GM18907 (cell line): ENCODE measurements at regions not wholly inside any gene's neighbourhood (a gene's known extent, or its start where the extent isn't known, plus 50 kb on each side); places are given as distances from the start of the nearest gene placed in this dataset.

Source experiments
- ATAC-seq: cut with Tn5 transposase; IDR thresholded peaks from one replicate; pipeline ENCODE4 v1.9.1; 2021; ENCODE audit warnings: mild to moderate bottlenecking, moderate library complexity; ENCODE audit not compliant: unreplicated experiment

DNA sequence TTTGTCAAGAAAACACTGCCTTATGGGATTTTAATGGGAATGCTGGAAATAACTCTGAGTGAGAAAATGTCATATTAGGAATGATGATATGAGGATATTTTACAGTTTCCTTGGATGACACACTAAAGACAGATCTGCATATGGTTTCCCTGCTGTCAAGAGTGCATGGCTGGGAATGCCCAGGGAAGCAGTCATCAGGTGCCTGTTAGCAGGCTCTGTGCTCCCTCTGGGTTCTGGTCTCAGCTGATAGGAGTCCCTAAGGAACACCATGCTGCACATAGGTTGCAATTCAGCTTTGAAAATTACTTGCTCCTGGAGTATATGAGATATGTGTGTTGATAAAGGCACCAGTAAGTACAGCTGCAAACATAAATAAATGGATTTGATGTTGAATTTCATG, 1064.6 kb downstream of the TUSC7 start:
- no peak for ATAC-seq

- no peak for ATAC-seq
Measured at GRCh38 chr3:117786349-117786748, 1076.8 kb downstream of the TUSC7 start.

GRCh38 chr3:117788061-117788460, 1078.5 kb downstream of the TUSC7 start:
- ATAC-seq: no peak

DNA sequence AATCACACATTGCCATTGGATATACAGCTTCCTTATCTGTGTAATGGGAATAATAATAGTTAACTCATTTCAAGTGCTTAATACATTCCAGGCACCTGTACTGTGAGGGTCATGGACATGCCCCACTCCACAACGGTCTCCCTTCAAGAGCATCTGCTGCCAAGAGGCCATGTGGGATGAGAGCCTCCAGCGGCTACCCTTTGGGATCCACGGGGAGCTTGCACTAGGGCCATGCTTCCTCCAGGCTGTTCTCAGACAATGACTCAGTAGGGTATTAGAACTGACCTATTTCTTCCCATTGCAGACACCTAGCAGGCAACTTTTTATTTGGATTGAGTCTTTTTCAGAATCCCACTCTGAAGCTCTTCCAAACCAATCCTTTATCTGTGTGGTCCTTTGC, 1078.9 kb downstream of the TUSC7 start:
- no peak for ATAC-seq

DNA sequence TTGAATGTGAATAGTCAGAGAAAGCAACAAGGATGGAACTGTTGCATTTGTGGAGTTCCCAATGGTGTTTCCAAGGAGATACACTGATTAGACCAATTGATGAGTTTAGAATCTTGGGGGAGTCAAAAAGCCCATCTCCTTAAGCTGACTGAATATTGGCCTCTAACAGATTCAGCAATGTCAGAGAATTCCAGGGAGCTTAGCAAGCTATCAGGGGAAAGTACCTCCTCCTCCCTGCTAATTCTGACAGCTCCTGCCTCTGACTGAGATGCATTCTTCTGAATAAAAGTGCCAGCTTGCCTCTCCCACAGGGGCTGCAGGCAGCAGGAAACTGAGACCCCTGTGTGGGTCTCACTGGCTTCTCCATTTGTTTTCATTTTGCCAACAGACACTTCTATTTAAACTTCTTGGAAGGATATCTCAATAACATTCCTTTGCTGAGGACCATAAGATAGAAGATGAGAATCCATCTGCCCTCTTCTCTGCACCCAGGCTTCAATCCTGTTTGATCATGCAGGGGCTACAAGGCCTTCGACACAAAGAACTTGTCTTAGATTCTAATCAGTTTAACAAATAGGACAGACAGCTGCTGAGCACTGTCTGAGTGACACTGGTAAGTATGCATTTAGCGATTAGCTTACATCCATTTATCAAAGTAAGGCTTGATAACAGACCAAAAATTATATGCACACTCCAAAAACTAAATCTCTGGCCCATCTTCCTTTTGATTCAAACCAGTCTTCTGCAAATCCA, 1080.8 kb downstream of the TUSC7 start:
- no peak for ATAC-seq

DNA sequence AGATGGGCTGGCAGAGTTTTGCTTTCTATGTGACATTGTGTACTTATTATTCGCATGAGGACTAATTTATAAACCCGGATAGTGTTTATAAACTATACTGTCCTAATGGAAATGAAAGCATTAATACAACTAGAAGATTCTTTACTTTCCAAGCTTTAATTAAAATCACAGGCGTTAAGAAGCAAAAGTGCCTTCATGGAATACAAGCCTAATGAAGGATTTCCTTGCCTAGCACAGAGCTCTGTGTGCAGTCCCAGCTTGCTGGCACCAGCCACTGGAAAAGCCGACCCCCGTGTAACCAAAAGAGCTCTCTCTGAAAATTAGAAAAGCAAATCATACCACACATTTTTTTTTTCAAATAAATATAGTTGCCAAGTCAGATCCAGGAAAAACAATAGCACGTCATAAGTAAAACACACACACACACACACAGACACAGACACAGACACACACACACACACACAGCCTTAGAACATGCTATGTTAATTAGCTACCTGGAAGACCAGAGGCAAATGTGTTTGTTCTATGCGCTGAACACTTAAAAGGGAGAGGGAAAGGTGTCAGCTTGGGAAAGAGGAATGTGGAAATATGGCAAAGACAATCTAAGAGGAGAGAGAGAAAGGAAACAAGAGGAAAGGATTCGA, 1084.2 kb downstream of the TUSC7 start:
- ATAC-seq: no peak

DNA sequence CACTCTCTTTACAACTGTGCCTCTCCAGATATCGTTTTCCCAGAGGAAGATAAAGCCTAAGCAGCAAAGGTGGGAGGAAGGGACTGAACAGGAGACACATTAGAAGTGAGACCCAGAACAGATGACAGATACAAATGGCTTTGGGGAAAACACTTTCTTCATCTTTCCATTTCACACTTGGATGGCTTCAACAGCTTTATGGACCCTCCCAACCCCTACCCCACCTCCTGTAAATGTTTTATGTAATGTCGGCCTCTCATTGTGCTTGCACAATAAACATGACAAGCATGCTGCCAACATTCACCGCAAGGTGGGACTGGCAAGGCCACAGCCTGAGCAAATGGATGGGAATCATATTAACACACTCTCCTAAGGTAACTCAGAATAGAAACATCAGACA, 1088.6 kb downstream of the TUSC7 start:
- ATAC-seq: no peak

DNA sequence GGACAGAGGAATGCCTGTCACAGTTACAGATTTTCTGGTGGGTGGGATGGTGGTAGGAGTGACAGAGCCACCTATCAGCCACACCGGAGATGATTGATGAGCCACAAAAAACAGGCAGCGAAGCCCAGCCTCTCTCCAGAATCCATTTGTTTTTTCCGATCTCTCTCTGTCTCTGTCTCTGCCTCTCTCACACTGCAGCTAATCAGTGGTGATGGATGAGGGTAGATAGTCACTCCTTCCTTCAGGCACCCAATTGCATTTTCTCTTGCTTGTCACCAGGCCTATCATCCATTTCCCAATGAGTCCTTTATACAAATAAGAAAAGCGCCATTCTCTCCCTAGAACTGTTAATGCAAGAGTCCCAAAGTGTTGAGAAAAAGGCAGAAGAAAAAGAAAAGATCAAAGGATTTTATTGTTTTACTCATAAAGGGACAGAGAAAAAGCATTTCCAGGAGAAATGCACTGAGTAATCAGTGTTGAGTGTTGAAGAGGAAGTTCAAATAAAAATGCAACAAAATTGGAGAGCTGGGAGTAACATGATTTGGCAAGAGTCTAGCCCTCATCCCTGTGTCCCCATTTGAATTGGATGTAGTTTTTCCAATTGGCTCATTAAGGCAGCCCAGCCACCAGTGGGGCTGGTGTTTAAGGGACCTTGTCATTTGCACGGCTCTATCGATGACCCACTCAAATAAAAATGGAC, 1089.3 kb downstream of the TUSC7 start:
- no peak for ATAC-seq

DNA sequence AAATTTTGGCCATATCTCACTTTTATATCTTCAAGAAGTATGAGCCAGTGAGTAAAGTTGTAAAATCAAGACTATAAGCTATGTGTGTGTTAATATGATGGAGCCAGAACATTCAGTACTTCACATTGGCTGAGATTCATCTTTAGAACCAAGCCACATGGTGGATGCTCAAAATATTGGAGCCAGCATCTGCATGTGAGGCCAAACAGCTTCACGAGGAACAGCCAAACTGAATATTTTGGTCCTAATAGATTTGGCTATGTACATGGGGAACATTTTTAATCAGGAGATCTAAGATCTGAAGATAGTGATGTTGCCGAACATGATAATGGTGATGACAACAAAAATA, 1089.8 kb downstream of the TUSC7 start:
- ATAC-seq: no peak

DNA sequence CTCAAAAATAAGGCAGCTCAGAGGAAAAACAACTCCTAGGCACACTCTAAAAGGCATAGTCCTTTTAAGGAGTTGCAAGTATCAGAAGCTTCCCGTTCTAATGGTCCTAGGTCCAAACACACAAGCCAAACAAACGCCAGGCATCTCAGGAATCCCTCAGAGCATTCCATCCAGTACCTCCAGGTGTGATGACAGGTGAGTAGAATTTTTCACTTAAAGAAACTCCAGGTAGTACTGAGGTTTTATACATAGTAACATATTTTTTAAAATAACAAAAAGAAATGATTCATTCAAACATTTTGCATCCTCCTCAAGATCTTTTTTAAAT, 1092.3 kb downstream of the TUSC7 start:
- no peak for ATAC-seq

DNA sequence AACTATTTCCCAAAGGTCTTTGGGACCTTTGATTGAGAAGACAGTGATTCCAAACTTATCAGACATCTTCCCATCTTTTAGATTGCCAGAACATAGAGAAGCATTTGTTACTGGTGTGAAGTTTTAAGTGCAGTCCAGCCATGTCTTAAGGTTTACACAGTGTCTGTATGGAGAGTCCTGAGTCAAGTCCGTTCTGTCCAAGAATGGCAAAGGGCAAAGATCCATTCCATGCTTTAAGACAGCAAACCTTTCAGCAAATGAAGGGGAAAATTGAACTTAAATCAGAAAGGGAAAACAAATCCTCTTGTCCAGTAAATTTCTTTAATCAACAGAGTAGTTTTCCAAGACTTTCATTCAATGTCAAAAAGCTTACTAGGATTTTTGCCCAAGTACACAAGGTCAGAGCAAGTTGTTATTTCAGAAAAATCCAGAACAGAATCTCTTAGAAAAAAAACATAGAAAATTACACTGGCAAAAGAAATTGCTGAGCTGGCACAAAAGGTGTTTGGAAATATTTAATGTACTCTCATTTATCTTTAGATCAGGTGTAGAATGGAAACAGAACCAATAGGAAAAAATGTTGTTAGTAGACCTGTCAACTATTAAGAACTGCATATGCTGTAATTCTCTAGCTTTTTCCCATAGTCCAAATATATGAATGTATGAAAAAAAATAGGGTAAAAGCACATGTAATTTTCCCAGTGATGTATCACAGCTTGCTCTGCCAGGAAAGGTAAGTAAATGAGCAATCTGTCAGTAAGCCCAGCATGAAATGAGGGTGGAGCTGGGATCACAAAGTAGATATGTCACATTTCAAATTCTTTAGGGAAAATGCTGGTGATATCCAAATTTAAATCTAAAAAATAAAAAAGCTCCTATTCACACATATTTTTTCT, 1099.9 kb downstream of the TUSC7 start:
- ATAC-seq: no peak

DNA sequence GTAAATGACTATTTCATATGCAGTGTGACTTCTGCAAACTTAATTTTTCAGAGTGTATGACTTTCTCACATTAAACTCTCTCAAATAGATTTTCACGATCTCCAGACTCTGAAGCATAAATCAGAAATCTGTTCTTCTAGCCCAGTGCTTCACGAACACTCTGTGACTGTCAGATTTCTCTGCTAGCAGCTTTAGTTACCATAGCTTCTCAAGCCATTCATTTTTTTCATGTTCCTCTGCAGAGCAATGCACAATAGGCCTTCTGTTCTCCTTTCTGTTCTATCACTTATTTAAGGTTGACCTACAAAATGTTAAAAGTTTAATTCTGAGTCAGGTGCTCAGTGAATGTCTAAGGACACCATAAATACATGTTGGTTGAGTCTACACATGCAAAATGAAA, 1102.2 kb downstream of the TUSC7 start:
- no peak for ATAC-seq

DNA sequence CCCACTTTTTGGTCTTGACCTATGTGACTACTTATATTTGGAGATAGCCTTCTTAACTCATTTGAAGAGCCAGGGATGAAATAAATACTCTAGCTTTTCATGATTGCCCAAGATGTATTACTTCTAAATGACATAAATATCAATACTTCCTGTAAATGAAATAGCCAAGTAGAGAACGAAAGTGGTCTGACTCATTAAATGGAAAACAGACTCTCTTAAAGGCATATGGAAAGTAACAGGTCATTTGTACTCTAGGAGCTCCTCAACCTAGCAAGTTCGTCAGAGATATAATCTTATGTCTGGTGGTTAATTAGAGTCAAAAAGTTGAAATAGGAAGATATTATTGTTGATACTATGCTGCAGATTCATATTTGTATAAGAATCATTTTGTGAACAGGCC, 1105.4 kb downstream of the TUSC7 start:
- no peak for ATAC-seq

DNA sequence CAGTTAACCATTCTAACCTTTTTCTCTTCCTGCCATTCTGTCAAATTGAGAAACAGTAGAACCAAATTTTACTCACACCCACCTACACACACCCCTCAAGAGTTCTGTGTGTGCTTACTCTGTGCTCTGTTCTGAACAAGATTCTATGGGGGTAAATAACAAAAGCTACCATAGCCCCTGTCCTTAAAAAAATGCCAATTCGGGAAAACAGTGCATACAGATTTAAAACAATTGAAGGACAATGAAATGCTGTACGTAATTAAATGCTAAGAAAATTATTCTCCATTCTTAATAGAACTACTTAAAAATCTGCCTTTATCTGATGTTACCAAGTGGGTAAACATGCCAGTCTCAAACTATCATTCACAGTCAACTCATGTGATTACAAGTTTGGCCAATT, 1107.5 kb downstream of the TUSC7 start:
- ATAC-seq: no peak

DNA sequence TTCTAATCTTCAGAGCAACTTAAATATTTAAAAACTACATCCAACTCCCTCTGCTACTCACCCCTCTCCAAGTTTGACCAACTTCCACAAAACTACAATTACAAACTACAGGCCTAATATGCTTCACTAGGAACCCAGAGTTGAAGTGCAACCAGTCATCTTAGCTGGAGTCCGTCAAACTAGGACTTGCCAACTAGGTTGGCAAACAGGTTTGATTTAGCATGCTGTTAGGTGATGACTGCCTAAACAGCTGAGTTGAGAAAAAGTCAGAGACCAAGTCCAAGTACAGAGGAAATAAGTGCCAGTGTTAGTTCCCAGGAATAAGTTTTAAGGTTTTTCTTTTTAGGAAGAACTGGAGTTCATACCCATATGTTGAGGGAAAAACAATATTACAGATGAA, 1109.0 kb downstream of the TUSC7 start:
- no peak for ATAC-seq

- no peak for ATAC-seq
Measured at GRCh38 chr3:117820658-117821299, 1111.2 kb downstream of the TUSC7 start.

- ATAC-seq: no peak
Measured at GRCh38 chr3:117822416-117822815, 1112.8 kb downstream of the TUSC7 start.

DNA sequence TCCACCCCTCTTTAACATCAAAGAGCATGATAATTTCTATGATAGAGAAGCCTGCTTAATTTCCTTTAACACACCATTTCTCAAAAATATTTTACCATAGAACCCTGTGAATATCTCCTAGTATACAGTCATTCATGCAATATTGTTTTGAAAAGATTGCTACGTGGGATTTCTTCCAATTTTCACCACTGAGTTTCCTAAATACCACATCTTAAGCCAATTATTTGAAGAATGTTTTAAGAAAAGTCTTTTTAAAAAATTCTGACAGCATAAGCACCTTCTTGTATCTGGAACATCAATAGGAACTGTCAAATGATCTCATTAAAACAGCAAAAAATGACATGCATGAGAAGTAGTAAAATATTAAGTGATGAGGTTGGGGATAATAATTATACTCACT, 1126.7 kb downstream of the TUSC7 start:
- ATAC-seq: no peak

DNA sequence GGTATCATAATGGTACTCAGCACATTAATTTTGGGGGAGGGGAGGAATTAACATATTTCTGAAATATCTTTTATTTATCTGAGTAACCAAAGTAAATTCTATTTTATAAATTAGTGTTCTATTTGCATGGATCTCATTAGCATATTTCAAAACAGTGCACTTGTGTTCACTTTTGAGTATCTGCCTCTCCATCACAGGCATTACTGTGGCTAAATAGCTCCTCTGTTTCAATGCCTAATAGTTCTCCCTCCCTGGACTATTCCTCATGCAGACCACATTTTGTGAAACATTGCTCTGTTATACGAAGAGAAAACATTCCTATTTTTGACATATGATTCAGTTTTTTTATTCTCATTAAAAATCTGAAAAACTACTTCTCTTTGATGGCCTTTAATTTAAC, 1127.8 kb downstream of the TUSC7 start:
- ATAC-seq: no peak

DNA sequence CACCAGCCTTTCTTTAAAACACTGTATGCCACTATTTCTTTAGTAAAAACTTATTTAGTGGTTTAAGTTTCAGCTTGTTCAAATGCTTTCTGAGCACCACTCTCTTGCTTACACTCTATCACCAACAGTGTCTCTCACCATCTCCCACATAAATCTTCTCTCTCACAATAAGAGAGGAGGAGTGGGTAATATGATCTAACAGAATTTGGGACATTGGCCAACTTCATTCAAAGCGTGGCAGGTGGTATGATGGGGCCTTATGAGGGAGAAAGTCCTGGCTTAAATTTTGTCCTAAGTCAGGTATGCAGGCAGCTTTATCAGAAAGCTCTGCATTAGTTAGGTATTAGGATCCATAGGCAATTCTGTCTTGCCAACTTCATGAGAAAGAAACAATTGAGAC, 1132.5 kb downstream of the TUSC7 start:
- no peak for ATAC-seq

DNA sequence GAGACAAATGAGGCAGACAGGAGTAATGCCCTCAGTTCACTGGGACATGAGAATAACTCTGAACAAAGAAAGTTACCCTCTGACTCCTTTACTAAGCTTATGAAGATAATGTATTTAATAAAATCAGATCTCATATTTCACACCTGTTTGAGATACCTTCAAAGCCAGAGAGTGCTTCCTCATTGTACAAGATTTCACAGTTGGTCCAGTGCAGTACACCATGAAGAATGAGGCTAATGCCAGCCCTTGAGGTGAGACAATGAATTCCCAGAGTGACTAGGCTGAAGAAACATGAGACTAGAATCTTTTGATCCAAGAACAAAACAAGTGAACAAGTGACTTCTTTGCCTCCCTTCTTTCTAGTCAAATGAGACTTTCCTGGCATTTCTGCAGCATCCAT, 1133.8 kb downstream of the TUSC7 start:
- ATAC-seq: no peak
